ENCODE measurements at regions not wholly inside any gene's neighbourhood (a gene's known extent, or its start where the extent isn't known, plus 50 kb on each side); places are given as distances from the start of the nearest gene placed in this dataset.
A peak's percentile ranks its signal among the peaks of the same experiment; 100 is the strongest.

- Histone ChIP-seq H3K27me3 (ENCODE audit: insufficient read depth, low read length, poor library complexity, severe bottlenecking) (no peaks in the 10 kb centered on the region), H3K4me3 (ENCODE audit: low read length) (no peak overlapping the region), H3K9me3 (ENCODE audit: low read length) (no peaks in the 10 kb centered on the region), H3K27ac (ENCODE audit: low read depth, low read length) (no peak overlapping the region), H3K36me3 (ENCODE audit: insufficient read depth, low read length) (no peaks in the 10 kb centered on the region), H3K4me1 (ENCODE audit: insufficient read depth, low read length) (no peaks in the 10 kb centered on the region)
- Mint-ChIP-seq H3K27ac (no peak overlapping the region), H3K4me1 (peaks cover 0 to under 1% (median 0%) of the 10 kb centered on the region in 3 donors), H3K27me3 (no peaks in the 10 kb centered on the region), H3K4me3 (no peak overlapping the region), H3K36me3 (no peaks in the 10 kb centered on the region), H3K9me3 (no peaks in the 10 kb centered on the region)
- ChIA-PET POLR2A (no interaction called here), CTCF (no interaction called here)
- DNase-seq, result no peak
Observed at GRCh38 chr2:57882895-57883515, 163.6 kb upstream of the VRK2 start.

GRCh38 chr2:57884281-57884680 lies 162.3 kb upstream of the VRK2 start:
- CTCF ChIA-PET, result no interaction called here
- Histone ChIP-seq H3K27me3 (ENCODE audit: insufficient read depth, low read length, poor library complexity, severe bottlenecking) (no peaks in the 10 kb centered on the region), H3K4me3 (ENCODE audit: low read length) (no peak overlapping the region), H3K4me1 (ENCODE audit: insufficient read depth, low read length) (no peaks in the 10 kb centered on the region), H3K9me3 (ENCODE audit: low read length) (no peaks in the 10 kb centered on the region), H3K36me3 (ENCODE audit: insufficient read depth, low read length) (no peaks in the 10 kb centered on the region), H3K27ac (ENCODE audit: low read depth, low read length) (no peak overlapping the region)
- no peaks in the 10 kb centered on the region for H3K27me3 Mint-ChIP-seq
- no peak for DNase-seq
- peaks cover 0 to 8% (median 5%) of the 10 kb centered on the region in 3 donors for H3K4me1 Mint-ChIP-seq
- no peaks in the 10 kb centered on the region for H3K9me3 Mint-ChIP-seq
- no peaks in the 10 kb centered on the region for H3K36me3 Mint-ChIP-seq
- POLR2A ChIA-PET, result no interaction called here
- no peak overlapping the region for H3K4me3 Mint-ChIP-seq
- H3K27ac Mint-ChIP-seq, result no peak overlapping the region

DNA sequence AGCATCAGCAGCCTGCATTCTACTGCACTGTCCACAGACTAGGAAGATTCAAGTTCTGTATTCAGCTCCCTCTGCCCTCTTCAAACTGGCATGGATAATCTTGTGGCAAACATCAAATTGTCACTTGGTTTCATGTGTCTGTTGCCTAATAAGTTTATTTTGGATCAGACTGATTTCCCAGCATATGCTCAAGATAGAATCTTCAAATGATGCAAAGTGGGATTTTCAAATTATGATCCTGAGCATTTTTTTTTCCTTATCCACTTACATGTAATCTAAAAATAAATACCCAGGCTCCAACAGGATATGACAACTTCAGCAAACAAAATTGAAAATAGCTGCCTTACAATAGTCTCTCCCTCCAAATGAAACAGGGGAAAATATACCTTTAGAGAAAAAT lies 160.9 kb upstream of the VRK2 start:
- ChIA-PET CTCF (no interaction called here), POLR2A (no interaction called here)
- no peaks in the 10 kb centered on the region for H3K9me3 Mint-ChIP-seq
- no peak overlapping the region for H3K27ac Mint-ChIP-seq
- H3K4me1 Mint-ChIP-seq, result peaks cover 0 to 8% (median 5%) of the 10 kb centered on the region in 3 donors
- H3K4me3 ChIP-seq (ENCODE audit: low read length), result no peak overlapping the region
- H3K36me3 Mint-ChIP-seq, result no peaks in the 10 kb centered on the region
- no peaks in the 10 kb centered on the region for H3K36me3 ChIP-seq (ENCODE audit: insufficient read depth, low read length)
- no peak overlapping the region for H3K27ac ChIP-seq (ENCODE audit: low read depth, low read length)
- H3K9me3 ChIP-seq (ENCODE audit: low read length), result no peaks in the 10 kb centered on the region
- H3K4me1 ChIP-seq (ENCODE audit: insufficient read depth, low read length), result no peaks in the 10 kb centered on the region
- H3K4me3 Mint-ChIP-seq, result no peak overlapping the region
- H3K27me3 Mint-ChIP-seq, result no peaks in the 10 kb centered on the region
- DNase-seq, result no peak
- H3K27me3 ChIP-seq (ENCODE audit: insufficient read depth, low read length, poor library complexity, severe bottlenecking), result no peaks in the 10 kb centered on the region

DNA sequence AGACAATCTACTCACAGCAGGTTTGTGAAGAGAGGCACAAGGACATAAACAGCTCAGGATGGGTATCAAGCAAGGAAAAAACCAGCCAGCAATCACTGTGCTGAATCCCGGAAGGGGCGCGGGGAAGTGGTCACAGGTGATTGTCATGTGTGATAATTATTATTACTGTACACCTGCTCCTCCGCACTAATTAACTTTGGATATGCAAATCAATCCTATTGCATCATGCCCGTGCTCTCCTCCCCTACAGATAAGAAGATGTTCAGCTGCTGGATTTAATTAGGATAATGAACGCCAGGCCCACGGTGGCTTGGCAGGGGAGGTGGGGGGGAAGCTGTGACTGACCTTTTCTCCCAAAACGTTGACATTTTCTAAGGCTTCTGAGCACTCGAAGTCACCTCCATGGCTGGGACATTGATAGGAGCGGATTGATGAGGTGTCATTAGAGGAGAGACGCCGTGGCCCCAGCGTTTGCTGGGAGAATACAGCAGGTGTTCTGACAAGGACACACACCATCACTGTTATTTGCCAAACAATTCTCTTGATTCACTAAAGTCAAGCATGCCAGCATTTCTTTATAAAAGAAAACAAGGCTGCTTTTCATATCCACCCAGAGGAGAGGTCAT lies 160.3 kb upstream of the VRK2 start:
- Histone ChIP-seq H3K27me3 (ENCODE audit: insufficient read depth, low read length, poor library complexity, severe bottlenecking) (no peaks in the 10 kb centered on the region), H3K36me3 (ENCODE audit: insufficient read depth, low read length) (no peaks in the 10 kb centered on the region), H3K4me3 (ENCODE audit: low read length) (no peak overlapping the region), H3K4me1 (ENCODE audit: insufficient read depth, low read length) (no peaks in the 10 kb centered on the region), H3K27ac (ENCODE audit: low read depth, low read length) (no peak overlapping the region), H3K9me3 (ENCODE audit: low read length) (no peaks in the 10 kb centered on the region)
- no peaks in the 10 kb centered on the region for H3K9me3 Mint-ChIP-seq
- POLR2A ChIA-PET, result no interaction called here
- CTCF ChIA-PET, result no interaction called here
- no peak for DNase-seq
- H3K36me3 Mint-ChIP-seq, result no peaks in the 10 kb centered on the region
- peaks cover 0 to 8% (median 5%) of the 10 kb centered on the region in 3 donors for H3K4me1 Mint-ChIP-seq
- no peaks in the 10 kb centered on the region for H3K27me3 Mint-ChIP-seq
- H3K4me3 Mint-ChIP-seq, result no peak overlapping the region
- peak overlapping the region in 1 of 8 donors; percentile 26 for H3K27ac Mint-ChIP-seq

GRCh38 chr2:57888463-57888862 lies 158.1 kb upstream of the VRK2 start:
- Mint-ChIP-seq H3K4me1 (peaks cover 0 to 8% (median 5%) of the 10 kb centered on the region in 3 donors), H3K9me3 (no peaks in the 10 kb centered on the region), H3K36me3 (no peaks in the 10 kb centered on the region), H3K27ac (no peak overlapping the region), H3K4me3 (no peak overlapping the region), H3K27me3 (no peaks in the 10 kb centered on the region)
- Histone ChIP-seq H3K4me1 (ENCODE audit: insufficient read depth, low read length) (no peaks in the 10 kb centered on the region), H3K9me3 (ENCODE audit: low read length) (no peaks in the 10 kb centered on the region), H3K27ac (ENCODE audit: low read depth, low read length) (no peak overlapping the region), H3K4me3 (ENCODE audit: low read length) (no peak overlapping the region), H3K27me3 (ENCODE audit: insufficient read depth, low read length, poor library complexity, severe bottlenecking) (no peaks in the 10 kb centered on the region), H3K36me3 (ENCODE audit: insufficient read depth, low read length) (no peaks in the 10 kb centered on the region)
- POLR2A ChIA-PET, result no interaction called here
- CTCF ChIA-PET, result no interaction called here
- no peak for DNase-seq

DNA sequence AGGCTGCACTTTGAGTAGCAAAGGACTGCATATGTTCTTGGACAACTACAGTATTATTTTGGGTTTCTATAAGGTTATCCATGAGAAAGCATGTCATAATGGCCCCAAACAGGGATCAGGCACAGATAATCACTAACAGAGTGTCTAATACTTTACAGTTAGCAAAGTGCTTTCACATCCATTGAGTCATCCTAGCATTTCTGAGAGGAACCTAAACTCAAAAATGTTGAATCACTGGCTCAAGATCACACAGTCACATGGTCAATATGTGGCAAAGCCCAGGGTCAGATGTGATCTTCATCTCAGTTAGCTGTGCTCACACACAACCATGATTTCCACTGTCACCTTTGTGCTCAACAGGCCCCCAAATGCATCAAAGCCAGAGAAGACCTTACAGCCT lies 156.1 kb upstream of the VRK2 start:
- H3K9me3 Mint-ChIP-seq, result no peaks in the 10 kb centered on the region
- H3K36me3 Mint-ChIP-seq, result no peaks in the 10 kb centered on the region
- CTCF ChIA-PET, result no interaction called here

DNA sequence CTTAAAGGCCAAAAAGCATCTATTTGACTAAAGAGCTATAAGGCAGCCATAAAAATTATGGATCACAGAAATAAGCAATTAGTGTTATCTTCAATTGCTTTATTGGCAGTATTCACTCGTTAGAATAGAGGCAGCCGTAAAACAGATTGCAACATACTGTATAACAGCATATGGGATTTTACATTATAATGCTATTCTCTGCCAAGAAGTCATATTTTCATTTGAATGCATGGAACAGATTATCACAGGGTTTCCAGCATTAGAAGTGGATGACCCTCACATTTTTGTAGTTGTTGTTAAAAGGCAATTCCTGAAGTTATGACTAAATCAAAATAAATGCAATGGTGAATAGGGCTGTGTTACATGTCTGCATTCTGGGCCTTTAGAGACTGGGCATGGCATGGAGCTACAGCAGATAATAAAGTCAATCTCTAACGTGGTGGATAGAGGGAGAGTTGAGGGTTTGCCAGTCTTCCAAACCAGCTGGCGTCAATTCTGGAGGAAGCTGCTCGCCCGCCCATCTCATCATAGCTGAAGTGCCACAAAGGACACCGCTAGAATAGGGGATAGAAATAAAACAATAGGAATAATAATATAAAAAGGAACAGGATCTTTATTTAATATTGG lies 155.4 kb upstream of the VRK2 start:
- Mint-ChIP-seq H3K4me1 (peaks cover 0 to 8% (median 5%) of the 10 kb centered on the region in 3 donors), H3K9me3 (no peaks in the 10 kb centered on the region), H3K27ac (peak overlapping the region in 1 of 8 donors; percentile 0), H3K4me3 (no peak overlapping the region), H3K36me3 (no peaks in the 10 kb centered on the region), H3K27me3 (no peaks in the 10 kb centered on the region)
- no peak overlapping the region for H3K4me3 ChIP-seq (ENCODE audit: low read length)
- H3K4me1 ChIP-seq (ENCODE audit: insufficient read depth, low read length), result no peaks in the 10 kb centered on the region
- no peaks in the 10 kb centered on the region for H3K9me3 ChIP-seq (ENCODE audit: low read length)
- no peaks in the 10 kb centered on the region for H3K36me3 ChIP-seq (ENCODE audit: insufficient read depth, low read length)
- POLR2A ChIA-PET, result no interaction called here
- no peak for DNase-seq
- H3K27ac ChIP-seq (ENCODE audit: low read depth, low read length), result no peak overlapping the region
- CTCF ChIA-PET, result no interaction called here
- no peaks in the 10 kb centered on the region for H3K27me3 ChIP-seq (ENCODE audit: insufficient read depth, low read length, poor library complexity, severe bottlenecking)

More for the DNA sequence above, 156.1 kb upstream of the VRK2 start:
- no peak overlapping the region for H3K4me3 ChIP-seq (ENCODE audit: low read length)
- DNase-seq, result no peak
- H3K27me3 Mint-ChIP-seq, result no peaks in the 10 kb centered on the region
- H3K4me3 Mint-ChIP-seq, result no peak overlapping the region
- no peak overlapping the region for H3K27ac Mint-ChIP-seq
- no peaks in the 10 kb centered on the region for H3K4me1 ChIP-seq (ENCODE audit: insufficient read depth, low read length)
- peaks cover 0 to 8% (median 5%) of the 10 kb centered on the region in 3 donors for H3K4me1 Mint-ChIP-seq
- no peaks in the 10 kb centered on the region for H3K27me3 ChIP-seq (ENCODE audit: insufficient read depth, low read length, poor library complexity, severe bottlenecking)
- no peaks in the 10 kb centered on the region for H3K9me3 ChIP-seq (ENCODE audit: low read length)
- POLR2A ChIA-PET, result no interaction called here
- H3K36me3 ChIP-seq (ENCODE audit: insufficient read depth, low read length), result no peaks in the 10 kb centered on the region
- H3K27ac ChIP-seq (ENCODE audit: low read depth, low read length), result no peak overlapping the region

DNA sequence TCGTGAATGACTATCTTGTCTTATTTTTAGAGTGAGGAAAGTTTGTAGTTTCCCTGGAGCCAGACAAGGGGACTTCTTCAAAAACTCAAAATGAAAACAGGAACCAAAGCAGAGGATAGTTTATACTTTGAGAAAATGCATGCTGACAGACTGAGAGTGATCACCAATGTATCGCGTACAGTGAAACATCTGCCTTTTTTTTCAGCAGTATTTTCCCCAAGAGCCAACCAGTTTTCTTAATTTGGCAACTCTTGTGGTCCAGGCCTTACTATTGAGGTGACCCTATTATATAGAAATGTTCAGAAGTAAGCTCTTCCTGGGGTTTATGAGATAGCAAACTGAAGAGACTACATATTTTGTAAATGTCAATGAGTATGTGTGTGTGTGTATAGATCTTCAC lies 153.7 kb upstream of the VRK2 start:
- Mint-ChIP-seq H3K27me3 (no peaks in the 10 kb centered on the region), H3K4me3 (no peak overlapping the region), H3K36me3 (no peaks in the 10 kb centered on the region), H3K9me3 (no peaks in the 10 kb centered on the region), H3K4me1 (peaks cover 0 to 8% (median 5%) of the 10 kb centered on the region in 3 donors), H3K27ac (no peak overlapping the region)
- Histone ChIP-seq H3K4me3 (ENCODE audit: low read length) (no peak overlapping the region), H3K4me1 (ENCODE audit: insufficient read depth, low read length) (no peaks in the 10 kb centered on the region), H3K36me3 (ENCODE audit: insufficient read depth, low read length) (no peaks in the 10 kb centered on the region), H3K9me3 (ENCODE audit: low read length) (no peaks in the 10 kb centered on the region), H3K27ac (ENCODE audit: low read depth, low read length) (no peak overlapping the region), H3K27me3 (ENCODE audit: insufficient read depth, low read length, poor library complexity, severe bottlenecking) (no peaks in the 10 kb centered on the region)
- POLR2A ChIA-PET, result no interaction called here
- CTCF ChIA-PET, result no interaction called here
- DNase-seq, result no peak

Data from CD8-positive, alpha-beta memory T cell (primary cell).